Keratinocyte (primary cell): ENCODE measurements at regions not wholly inside any gene's neighbourhood (a gene's known extent, or its start where the extent isn't known, plus 50 kb on each side); places are given as distances from the start of the nearest gene placed in this dataset.

Experiments
- DNase-seq: peaks from one replicate; pipeline ENCODE4 v3.0.0-alpha.2; 2011; ENCODE audit warnings: low read depth, missing footprints, low spot score
- FAIRE-seq: peaks from 2 replicates; lab custom pipeline; 2011; peaks lifted over from hg19 to GRCh38; lab: Jason Lieb, UNC
- H2AFZ ChIP-seq: 2 replicates; pipeline ENCODE4 v1.6.0; 2012; ENCODE audit warnings: low read length, control low read depth, inconsistent platforms; ENCODE audit not compliant: control insufficient read depth
- H3K27ac ChIP-seq: 2 replicates; pipeline ENCODE4 v1.5.1; 2011; ENCODE audit warnings: low read length; ENCODE audit not compliant: control insufficient read depth, insufficient read depth
- H3K27me3 ChIP-seq: 3 replicates; pipeline ENCODE4 v1.6.0; 2011; ENCODE audit warnings: low read length; ENCODE audit not compliant: control insufficient read depth, insufficient read depth; ENCODE audit errors: extremely low read depth
- H3K36me3 ChIP-seq, 2 experiments: 2 replicates in 1 of 2; 3 replicates in 1 of 2; pipeline ENCODE4 v1.5.1; 2011; ENCODE audit warnings: low read length in 2 of 2, mild to moderate bottlenecking in 1 of 2; ENCODE audit not compliant: control insufficient read depth in 2 of 2, insufficient read depth in 2 of 2; ENCODE audit errors: extremely low read depth in 1 of 2
- H3K4me1 ChIP-seq: 3 replicates; pipeline ENCODE4 v1.5.1; 2011; ENCODE audit warnings: low read length; ENCODE audit not compliant: control insufficient read depth, insufficient read depth; ENCODE audit errors: extremely low read depth
- H3K4me2 ChIP-seq: 3 replicates; pipeline ENCODE4 v1.6.0; 2011; ENCODE audit warnings: low read depth, low read length; ENCODE audit not compliant: control insufficient read depth, insufficient read depth; ENCODE audit errors: extremely low read depth
- H3K4me3 ChIP-seq, 3 experiments: fragments of 200-600 bp in 1 of 3; sonication (generic) in 1 of 3; 2 replicates in 2 of 3; 3 replicates in 1 of 3; pipeline ENCODE4 v1.5.1; 2011 to 2016; ENCODE audit warnings: low read length in 3 of 3, mild to moderate bottlenecking in 3 of 3, control low read depth in 2 of 3, inconsistent platforms in 1 of 3, low read depth in 1 of 3, mixed read lengths in 1 of 3, mixed run types in 1 of 3, moderate library complexity in 1 of 3; ENCODE audit not compliant: control insufficient read depth in 2 of 3, insufficient read depth in 2 of 3; ENCODE audit errors: extremely low read depth in 1 of 3
- H3K79me2 ChIP-seq: 2 replicates; pipeline ENCODE4 v1.6.0; 2012; ENCODE audit warnings: low read length; ENCODE audit not compliant: control insufficient read depth, insufficient read depth
- H3K9ac ChIP-seq: 3 replicates; pipeline ENCODE4 v1.6.0; 2011; ENCODE audit warnings: low read length; ENCODE audit not compliant: control insufficient read depth, insufficient read depth; ENCODE audit errors: extremely low read depth
- H3K9me1 ChIP-seq: 3 replicates; pipeline ENCODE4 v1.6.0; 2011; ENCODE audit warnings: low read length; ENCODE audit not compliant: control insufficient read depth, insufficient read depth; ENCODE audit errors: extremely low read depth
- H3K9me3 ChIP-seq: 2 replicates; pipeline ENCODE4 v1.5.1; 2012; ENCODE audit warnings: low read depth, low read length; ENCODE audit not compliant: control insufficient read depth
- H4K20me1 ChIP-seq: 3 replicates; pipeline ENCODE4 v1.6.0; 2011; ENCODE audit warnings: low read length; ENCODE audit not compliant: control insufficient read depth, insufficient read depth; ENCODE audit errors: extremely low read depth
- CTCF ChIP-seq, 3 experiments: IDR thresholded peaks in 1 of 3; conservative IDR thresholded peaks in 1 of 3; optimal IDR thresholded peaks in 1 of 3; 2 replicates in 2 of 3; 3 replicates in 1 of 3; pipeline versions ENCODE3 to v1.5.1; 2011; ENCODE audit warnings: low read length in 3 of 3, mild to moderate bottlenecking in 3 of 3, moderate library complexity in 2 of 3, control low read depth in 1 of 3, inconsistent platforms in 1 of 3; ENCODE audit not compliant: insufficient read depth in 2 of 3; ENCODE audit errors: extremely low read depth in 1 of 3
- EZH2 ChIP-seq: IDR thresholded peaks from one replicate; pipeline ENCODE4 v1.6.1; 2012; ENCODE audit warnings: inconsistent platforms, mild to moderate bottlenecking, low read length, moderate library complexity
- dilution Hi-C: fragments of 300-500 bp; cut with MboI; formaldehyde crosslinking; loops from one replicate; pipeline ENCODE4 v1.7.0; 2020; ENCODE audit warnings: low sequenced_read_pairs; ENCODE audit not compliant: extremely low pct_ligation_motif_present

GRCh38 chr1:187091666-187092065 lies 262.9 kb downstream of the PLA2G4A start:
- Histone ChIP-seq H4K20me1 (no peaks in the 10 kb centered on the region), H3K27me3 (no peaks in the 10 kb centered on the region), H3K9me3 (no peaks in the 10 kb centered on the region), H3K9ac (no peak overlapping the region), H3K79me2 (no peaks in the 10 kb centered on the region), H3K27ac (no peak overlapping the region), H3K4me1 (no peaks in the 10 kb centered on the region), H3K9me1 (no peaks in the 10 kb centered on the region), H3K4me2 (no peak overlapping the region), H3K4me3 (no peak overlapping the region), H3K36me3 (no peaks in the 10 kb centered on the region), H2AFZ (no peak overlapping the region)
- dilution Hi-C loops: no loop called here
- no peak for DNase-seq
- no peak for FAIRE-seq
- no peak for TF ChIP-seq CTCF (optimal IDR thresholded peaks at IDR 0.05 in 1 of 3, IDR thresholded peaks at IDR 0.05 in 1 of 3, conservative IDR thresholded peaks at IDR 0.05 in 1 of 3; ENCODE audit: extremely low read depth in 1 of 3, insufficient read depth in 2 of 3, low read length in 3 of 3)
- TF ChIP-seq EZH2: no peak

- Histone ChIP-seq H3K27ac (no peak overlapping the region), H3K9me3 (no peaks in the 10 kb centered on the region), H3K27me3 (no peaks in the 10 kb centered on the region), H3K4me2 (no peak overlapping the region), H2AFZ (no peak overlapping the region), H3K4me3 (no peak overlapping the region), H3K36me3 (no peaks in the 10 kb centered on the region), H4K20me1 (no peaks in the 10 kb centered on the region), H3K9ac (no peak overlapping the region), H3K4me1 (no peaks in the 10 kb centered on the region), H3K79me2 (no peaks in the 10 kb centered on the region), H3K9me1 (no peaks in the 10 kb centered on the region)
- DNase-seq (no peak), FAIRE-seq (no peak)
- TF ChIP-seq CTCF (optimal IDR thresholded peaks at IDR 0.05 in 1 of 3, IDR thresholded peaks at IDR 0.05 in 1 of 3, conservative IDR thresholded peaks at IDR 0.05 in 1 of 3; ENCODE audit: extremely low read depth in 1 of 3, insufficient read depth in 2 of 3, low read length in 3 of 3) (no peak), EZH2 (no peak)
- dilution Hi-C loops: no loop called here
Measured at GRCh38 chr1:187092104-187092503, 263.4 kb downstream of the PLA2G4A start.
